GM23338 (cell line): ENCODE measurements at regions not wholly inside any gene's neighbourhood (a gene's known extent, or its start where the extent isn't known, plus 50 kb on each side); places are given as distances from the start of the nearest gene placed in this dataset.

Experiments used
- ATAC-seq: fragments of 200-7000 bp; cut with Tn5 transposase; 3 replicates; pipeline ENCODE4 v1.9.1; 2020
- DNase-seq: peaks from one replicate; pipeline ENCODE4 v3.0.0-alpha.2; 2015; ENCODE audit warnings: low spot score
- H2AFZ ChIP-seq: fragments of 200-600 bp; sonication (generic); 2 replicates; pipeline ENCODE4 v1.8.0; 2016; ENCODE audit warnings: antibody characterized with exemption, mild to moderate bottlenecking, moderate library complexity
- H3F3A ChIP-seq: fragments of 200-600 bp; sonication (generic); replicated peaks from 2 replicates; pipeline ENCODE4 v1.8.0; 2017; ENCODE audit warnings: antibody characterized with exemption, mixed run types, low read depth
- H3K27ac ChIP-seq: fragments of 200-600 bp; sonication (generic); 2 replicates; pipeline ENCODE4 v1.6.1; 2016; ENCODE audit warnings: low read depth
- H3K27me3 ChIP-seq: fragments of 200-600 bp; sonication (generic); 2 replicates; pipeline ENCODE4 v1.8.0; 2016; ENCODE audit warnings: mild to moderate bottlenecking, mixed run types, moderate library complexity; ENCODE audit not compliant: insufficient read depth
- H3K36me3 ChIP-seq: fragments of 200-600 bp; sonication (generic); 2 replicates; pipeline ENCODE4 v1.8.0; 2016; ENCODE audit warnings: mild to moderate bottlenecking; ENCODE audit not compliant: insufficient read depth
- H3K4me1 ChIP-seq: fragments of 200-600 bp; sonication (generic); 2 replicates; pipeline ENCODE4 v1.8.0; 2016; ENCODE audit warnings: mild to moderate bottlenecking, moderate library complexity; ENCODE audit not compliant: insufficient read depth
- H3K4me2 ChIP-seq: fragments of 200-600 bp; sonication (generic); 2 replicates; pipeline ENCODE4 v1.7.1; 2017; ENCODE audit warnings: mixed run types
- H3K4me3 ChIP-seq: fragments of 200-600 bp; sonication (generic); 2 replicates; pipeline ENCODE4 v1.6.1; 2016; ENCODE audit warnings: mixed run types
- H3K79me2 ChIP-seq: fragments of 200-600 bp; sonication (generic); replicated peaks from 2 replicates; pipeline ENCODE4 v1.8.0; 2017; ENCODE audit warnings: mild to moderate bottlenecking; ENCODE audit not compliant: insufficient read depth
- H3K9me2 ChIP-seq: fragments of 200-600 bp; sonication (generic); 2 replicates; pipeline ENCODE4 v1.8.0; 2017; ENCODE audit not compliant: insufficient read depth
- H4K20me1 ChIP-seq: fragments of 200-600 bp; sonication (generic); replicated peaks from 2 replicates; pipeline ENCODE4 v1.8.0; 2017; ENCODE audit warnings: mild to moderate bottlenecking; ENCODE audit not compliant: insufficient read depth
- H3K27ac Mint-ChIP-seq: 2 replicates; pipeline ENCODE4 v1.8.0; 2020; ENCODE audit warnings: inconsistent platforms, mild to moderate bottlenecking, moderate library complexity, mixed read lengths
- H3K27me3 Mint-ChIP-seq: 3 replicates; pipeline ENCODE4 v1.8.0; 2022; ENCODE audit warnings: low read depth, mild to moderate bottlenecking, moderate library complexity, mixed read lengths, inconsistent platforms; ENCODE audit not compliant: insufficient read depth, poor library complexity
- H3K36me3 Mint-ChIP-seq: 3 replicates; pipeline ENCODE4 v1.8.0; 2021; ENCODE audit warnings: low read depth, mild to moderate bottlenecking, inconsistent platforms, moderate library complexity, mixed read lengths
- H3K4me1 Mint-ChIP-seq: 3 replicates; pipeline ENCODE4 v1.8.0; 2020; ENCODE audit warnings: mild to moderate bottlenecking, inconsistent platforms, mixed read lengths
- H3K4me3 Mint-ChIP-seq: 3 replicates; pipeline ENCODE4 v1.8.0; 2021; ENCODE audit warnings: moderate library complexity, mild to moderate bottlenecking, inconsistent platforms, mixed read lengths
- H3K9me3 Mint-ChIP-seq: 3 replicates; pipeline ENCODE4 v1.8.0; 2020; ENCODE audit warnings: moderate library complexity, mild to moderate bottlenecking, inconsistent platforms, mixed read lengths
- CREB1 ChIP-seq: fragments of 250-450 bp; sonication (Bioruptor Pico); IDR thresholded peaks from 2 replicates; pipeline ENCODE4 v1.5.0; 2020; ENCODE audit warnings: low read depth, mild to moderate bottlenecking, moderate library complexity
- ETS1 ChIP-seq: IDR thresholded peaks from 2 replicates; pipeline ENCODE4 v1.6.1; 2016; ENCODE audit warnings: antibody characterized with exemption
- EZH2phosphoT487 ChIP-seq: fragments of 200-600 bp; sonication (generic); IDR thresholded peaks from one replicate; pipeline ENCODE4 v1.8.1; 2018; ENCODE audit warnings: antibody characterized with exemption; ENCODE audit not compliant: unreplicated experiment
- JUNB ChIP-seq: IDR thresholded peaks from one replicate; pipeline ENCODE4 v1.6.1; 2016; ENCODE audit warnings: antibody characterized with exemption; ENCODE audit not compliant: unreplicated experiment
- NANOG ChIP-seq: IDR thresholded peaks from 2 replicates; pipeline ENCODE4 v1.6.1; 2016; ENCODE audit warnings: antibody characterized with exemption, borderline replicate concordance
- REST ChIP-seq: IDR thresholded peaks from one replicate; pipeline ENCODE4 v1.6.1; 2018; ENCODE audit warnings: antibody characterized with exemption; ENCODE audit not compliant: unreplicated experiment
- ZNF114 ChIP-seq: fragments of 250-450 bp; sonication (Bioruptor Pico); IDR thresholded peaks from 2 replicates; pipeline ENCODE4 v1.5.0; 2020; ENCODE audit warnings: mild to moderate bottlenecking, moderate library complexity
- ZNF331 ChIP-seq: fragments of 250-450 bp; sonication (Bioruptor Pico); IDR thresholded peaks from 2 replicates; pipeline ENCODE4 v1.5.0; 2020; ENCODE audit warnings: low read depth, mild to moderate bottlenecking, moderate library complexity

- H3K36me3 ChIP-seq: no peaks in the 10 kb centered on the region
- no peak overlapping the region for H3K27ac ChIP-seq
- Mint-ChIP-seq H3K4me1 (0 out of 3 replicates have a peak, but pooled peaks cover 3% of the 10 kb centered on the region), H3K4me3 (no peak overlapping the region), H3K9me3 (peaks cover 27% of the 10 kb centered on the region), H3K36me3 (peaks cover 9% of the 10 kb centered on the region; the same call in 2 of the 3 replicates), H3K27me3 (peaks cover 1% of the 10 kb centered on the region), H3K27ac (peak overlapping the region; percentile 85)
- H2AFZ ChIP-seq: peak overlapping the region; percentile 70; the same call in 1 of the 2 replicates
- H3K4me1 ChIP-seq: no peaks in the 10 kb centered on the region
- H3K27me3 ChIP-seq: no peaks in the 10 kb centered on the region
- ATAC-seq (no peak; the same call in 2 of the 3 replicates), DNase-seq (no peak)
- H4K20me1 ChIP-seq: no peaks in the 10 kb centered on the region
- H3K79me2 ChIP-seq: no peaks in the 10 kb centered on the region
- peaks cover 8% of the 10 kb centered on the region; the same call in 1 of the 2 replicates for H3K9me2 ChIP-seq
- H3K4me3 ChIP-seq: no peak overlapping the region
- no peak overlapping the region for H3K4me2 ChIP-seq
- TF ChIP-seq ETS1: no peak
- TF ChIP-seq CREB1 (CRISPR knock-in tag): no peak
- TF ChIP-seq REST: no peak
- no peak for TF ChIP-seq JUNB
- no peak for TF ChIP-seq NANOG
- TF ChIP-seq ZNF331: no peak
- TF ChIP-seq ZNF114: no peak
- TF ChIP-seq EZH2phosphoT487: no peak
- no peaks in the 10 kb centered on the region for H3F3A ChIP-seq
Observed at GRCh38 chr19:31838163-31838815, 489.1 kb upstream of the TSHZ3 start.

DNA sequence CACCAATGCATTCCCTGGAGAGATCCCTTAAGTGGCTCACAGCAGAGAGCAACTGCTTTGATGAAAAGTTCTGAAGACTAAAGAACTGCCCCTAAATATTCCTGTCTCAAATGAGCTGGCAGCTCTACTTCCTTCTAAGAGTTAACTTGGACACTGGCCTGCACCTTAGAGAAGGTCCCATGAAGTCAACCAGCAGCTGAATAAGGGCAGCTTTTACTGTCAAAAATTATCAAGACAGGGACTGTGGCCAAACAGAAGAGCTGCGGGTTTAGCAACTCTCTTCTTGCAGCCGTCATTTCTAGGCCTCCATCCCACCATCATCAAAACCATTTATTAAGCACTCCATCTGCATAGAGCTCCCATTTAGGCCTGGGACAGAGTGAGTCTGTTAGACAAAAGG is 491.1 kb upstream of the TSHZ3 start:
- Histone ChIP-seq H2AFZ (no peak overlapping the region), H3F3A (no peaks in the 10 kb centered on the region), H3K79me2 (no peaks in the 10 kb centered on the region), H4K20me1 (no peaks in the 10 kb centered on the region), H3K27me3 (no peaks in the 10 kb centered on the region), H3K36me3 (no peaks in the 10 kb centered on the region), H3K4me1 (no peaks in the 10 kb centered on the region), H3K4me3 (no peak overlapping the region), H3K4me2 (no peak overlapping the region), H3K9me2 (peaks cover 8% of the 10 kb centered on the region; the same call in 1 of the 2 replicates), H3K27ac (no peak overlapping the region)
- peaks cover 1% of the 10 kb centered on the region for H3K27me3 Mint-ChIP-seq
- 0 out of 3 replicates have a peak, but pooled peaks cover 3% of the 10 kb centered on the region for H3K4me1 Mint-ChIP-seq
- ATAC-seq (no peak), DNase-seq (no peak)
- H3K27ac Mint-ChIP-seq: no peak overlapping the region
- peaks cover 23% of the 10 kb centered on the region for H3K9me3 Mint-ChIP-seq
- TF ChIP-seq REST: no peak
- peaks cover 10% of the 10 kb centered on the region; the same call in 2 of the 3 replicates for H3K36me3 Mint-ChIP-seq
- H3K4me3 Mint-ChIP-seq: no peak overlapping the region
